Panc1 (cell line): ENCODE measurements at regions not wholly inside any gene's neighbourhood (a gene's known extent, or its start where the extent isn't known, plus 50 kb on each side); places are given as distances from the start of the nearest gene placed in this dataset.

Source experiments
- ATAC-seq: fragments of 200-7000 bp; cut with Tn5 transposase; 2 replicates; pipeline ENCODE4 v1.9.1; 2020; ENCODE audit warnings: mild to moderate bottlenecking, moderate library complexity
- BruUV-seq: library from RNA; stranded (reverse); fragments of 400-500 nt; replicated peaks from 2 replicates; lab custom pipeline; 2021; lab: Mats Ljungman, UMichigan
- CTCF ChIA-PET: fragments of 300-600 bp; sonication (Branson Sonifier 250); formaldehyde crosslinking; loops from one replicate; lab custom pipeline; 2022; ENCODE audit warnings: antibody characterized with exemption; lab: Charles Lee
- POLR2A ChIA-PET: fragments of 300-600 bp; sonication (Branson Sonifier 250); formaldehyde crosslinking; loops from one replicate; lab custom pipeline; 2022; ENCODE audit warnings: antibody characterized with exemption; lab: Charles Lee
- DNase-seq: peaks from one replicate; pipeline ENCODE4 v3.0.0-alpha.2; 2010; ENCODE audit warnings: low read depth, low spot score
- H3K27ac ChIP-seq: 2 replicates; pipeline ENCODE4 v1.5.1; 2011; ENCODE audit warnings: mild to moderate bottlenecking, low read length, inconsistent platforms
- H3K27me3 ChIP-seq: fragments of 200-500 bp; sonication (Bioruptor generic); 2 replicates; pipeline ENCODE4 v1.6.0; 2014; ENCODE audit warnings: low read length, inconsistent platforms; ENCODE audit not compliant: control insufficient read depth, insufficient read depth
- H3K36me3 ChIP-seq: fragments of 200-500 bp; sonication (Bioruptor generic); 2 replicates; pipeline ENCODE4 v1.5.1; 2014; ENCODE audit warnings: inconsistent platforms, mild to moderate bottlenecking, low read length, moderate library complexity; ENCODE audit not compliant: control insufficient read depth, insufficient read depth
- H3K4me1 ChIP-seq: 2 replicates; pipeline ENCODE4 v1.5.1; 2011; ENCODE audit warnings: inconsistent platforms, mild to moderate bottlenecking, low read length, moderate library complexity; ENCODE audit not compliant: control insufficient read depth, insufficient read depth
- H3K4me3 ChIP-seq, 2 experiments: 2 replicates each; pipeline ENCODE4 v1.5.1; 2011 to 2012; ENCODE audit warnings: low read depth in 2 of 2, low read length in 2 of 2, mild to moderate bottlenecking in 2 of 2, inconsistent platforms in 1 of 2, moderate library complexity in 1 of 2
- H3K9me3 ChIP-seq: fragments of 200-500 bp; sonication (Bioruptor generic); 2 replicates; pipeline ENCODE4 v1.5.1; 2014; ENCODE audit warnings: low read depth, mild to moderate bottlenecking, inconsistent platforms, low read length, moderate library complexity; ENCODE audit not compliant: control insufficient read depth, insufficient read depth
- POLR2AphosphoS5 ChIP-seq: IDR thresholded peaks from 2 replicates; pipeline ENCODE4 v1.6.1; 2012; ENCODE audit warnings: mild to moderate bottlenecking, low read depth, low read length, moderate library complexity
- REST ChIP-seq, 2 experiments: IDR thresholded peaks; 2 replicates each; pipeline ENCODE4 v1.6.1; 2011 to 2012; ENCODE audit warnings: low read depth in 2 of 2, control low read depth in 1 of 2, low read length in 1 of 2, mild to moderate bottlenecking in 1 of 2, moderate library complexity in 1 of 2; ENCODE audit not compliant: insufficient read depth in 1 of 2
- SIN3A ChIP-seq: IDR thresholded peaks from 2 replicates; pipeline ENCODE4 v1.6.1; 2012; ENCODE audit warnings: low read depth, mild to moderate bottlenecking, low read length, moderate library complexity, borderline replicate concordance; ENCODE audit not compliant: insufficient read depth
- TCF7L2 ChIP-seq: IDR thresholded peaks from 2 replicates; pipeline ENCODE4 v1.6.1; 2011; ENCODE audit warnings: mild to moderate bottlenecking, low read depth, low read length, inconsistent platforms
- in situ Hi-C: cut with HindIII; loops from 2 replicates; pipeline ENCODE4 v1.10.0; 2016; ENCODE audit warnings: low sequenced_read_pairs, low pct_unique_long_range_greater_than_20kb
- intact Hi-C: fragments of 100-400 bp; cut with micrococcal nuclease; formaldehyde crosslinking; loops from one replicate; pipeline ENCODE4 v1.10.0; 2022; ENCODE audit not compliant: unreplicated experiment
- TF ChIP-seq, protein P1 (sequence below): fragments of 450-650 bp; IDR thresholded peaks from 2 replicates; pipeline ENCODE4 v1.5.1; 2017; ENCODE audit warnings: mild to moderate bottlenecking

DNA sequence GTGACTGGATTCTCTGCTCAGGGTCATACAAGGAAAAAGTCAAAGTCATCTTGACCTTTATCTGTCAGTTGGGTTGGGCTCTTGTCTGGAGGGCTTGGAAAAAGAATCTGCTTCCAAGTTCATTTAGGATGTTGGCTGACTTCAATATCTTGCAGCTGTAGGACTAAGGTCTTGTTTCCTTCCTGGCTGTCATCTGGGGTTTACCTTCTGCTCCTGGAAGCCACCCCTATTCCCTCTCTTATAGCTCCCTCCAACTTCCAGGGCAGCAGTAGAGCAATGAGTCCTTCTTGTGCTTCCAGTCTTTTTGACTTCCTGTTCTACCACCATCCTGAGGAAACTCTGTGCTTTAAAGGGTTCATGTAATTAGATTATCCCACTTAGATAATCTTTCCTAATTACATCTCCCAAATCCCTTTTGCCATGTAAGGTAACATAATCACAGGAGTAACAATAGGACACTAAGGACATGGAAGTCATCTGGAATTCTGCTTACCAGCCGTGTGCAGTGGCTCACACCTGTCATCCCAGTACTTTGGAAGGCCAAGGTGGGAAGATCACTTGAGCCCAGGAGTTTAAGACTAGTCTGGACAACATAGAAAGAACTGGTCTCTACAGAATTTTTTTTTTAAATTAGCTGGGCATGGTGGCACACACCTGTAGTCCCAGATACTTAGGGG lies 170.7 kb upstream of the KITLG start:
- H3K4me1 ChIP-seq: no peaks in the 10 kb centered on the region; the same call in 1 of the 2 replicates
- no peaks in the 10 kb centered on the region for H3K36me3 ChIP-seq
- no peaks in the 10 kb centered on the region for H3K9me3 ChIP-seq
- no peak overlapping the region for H3K27ac ChIP-seq
- no peaks in the 10 kb centered on the region for H3K27me3 ChIP-seq
- H3K4me3 ChIP-seq: no peak overlapping the region
- POLR2A ChIA-PET: no interaction called here
- CTCF ChIA-PET: no interaction called here
- BruUV-seq: no TSS peak
- DNase-seq: no peak
- TF ChIP-seq TCF7L2 (no peak), SIN3A (no peak), POLR2AphosphoS5 (no peak), REST (IDR thresholded peaks at IDR 0.05; ENCODE audit: insufficient read depth in 1 of 2, low read depth in 2 of 2, low read length in 1 of 2) (no peak)
- TF ChIP-seq, protein P1, sequence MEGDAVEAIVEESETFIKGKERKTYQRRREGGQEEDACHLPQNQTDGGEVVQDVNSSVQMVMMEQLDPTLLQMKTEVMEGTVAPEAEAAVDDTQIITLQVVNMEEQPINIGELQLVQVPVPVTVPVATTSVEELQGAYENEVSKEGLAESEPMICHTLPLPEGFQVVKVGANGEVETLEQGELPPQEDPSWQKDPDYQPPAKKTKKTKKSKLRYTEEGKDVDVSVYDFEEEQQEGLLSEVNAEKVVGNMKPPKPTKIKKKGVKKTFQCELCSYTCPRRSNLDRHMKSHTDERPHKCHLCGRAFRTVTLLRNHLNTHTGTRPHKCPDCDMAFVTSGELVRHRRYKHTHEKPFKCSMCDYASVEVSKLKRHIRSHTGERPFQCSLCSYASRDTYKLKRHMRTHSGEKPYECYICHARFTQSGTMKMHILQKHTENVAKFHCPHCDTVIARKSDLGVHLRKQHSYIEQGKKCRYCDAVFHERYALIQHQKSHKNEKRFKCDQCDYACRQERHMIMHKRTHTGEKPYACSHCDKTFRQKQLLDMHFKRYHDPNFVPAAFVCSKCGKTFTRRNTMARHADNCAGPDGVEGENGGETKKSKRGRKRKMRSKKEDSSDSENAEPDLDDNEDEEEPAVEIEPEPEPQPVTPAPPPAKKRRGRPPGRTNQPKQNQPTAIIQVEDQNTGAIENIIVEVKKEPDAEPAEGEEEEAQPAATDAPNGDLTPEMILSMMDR: no peak
- ATAC-seq: no peak
- intact Hi-C loops (no loop called here), in situ Hi-C loops (no loop called here)

DNA sequence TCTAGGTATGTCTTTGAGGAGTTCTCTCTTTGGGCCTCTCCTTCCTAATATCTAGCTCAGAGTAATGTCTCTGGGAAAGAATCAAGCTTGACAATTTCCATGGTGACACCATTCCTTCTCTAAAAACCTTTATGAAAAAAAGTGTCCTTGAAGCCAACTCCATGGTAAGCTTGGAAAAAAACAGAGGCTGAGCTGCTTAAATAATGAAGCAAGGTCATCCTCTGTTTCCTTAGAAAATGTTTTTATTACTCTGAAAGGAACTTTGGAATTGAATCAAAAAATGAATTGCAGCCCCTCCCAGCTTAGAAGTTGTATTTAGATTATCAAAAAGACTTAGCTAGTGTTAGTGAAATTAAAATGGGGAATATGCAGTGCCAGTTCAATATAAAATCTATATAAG lies 166.1 kb upstream of the KITLG start:
- intact Hi-C loops (no loop called here), in situ Hi-C loops (no loop called here)
- DNase-seq (no peak), ATAC-seq (no peak)
- ChIA-PET CTCF (no interaction called here), POLR2A (no interaction called here)
- H3K27ac ChIP-seq: no peak overlapping the region
- no peaks in the 10 kb centered on the region for H3K36me3 ChIP-seq
- TF ChIP-seq SIN3A: no peak
- no peak for TF ChIP-seq REST (IDR thresholded peaks at IDR 0.05; ENCODE audit: insufficient read depth in 1 of 2, low read depth in 2 of 2, low read length in 1 of 2)
- TF ChIP-seq, protein P1: no peak
- TF ChIP-seq POLR2AphosphoS5: no peak
- no peak for TF ChIP-seq TCF7L2
- no peaks in the 10 kb centered on the region for H3K9me3 ChIP-seq
- no peak overlapping the region for H3K4me3 ChIP-seq
- BruUV-seq: no TSS peak
- H3K4me1 ChIP-seq: no peaks in the 10 kb centered on the region
- H3K27me3 ChIP-seq: no peaks in the 10 kb centered on the region
